ENCODE measurements at regions not wholly inside any gene's neighbourhood (a gene's known extent, or its start where the extent isn't known, plus 50 kb on each side); places are given as distances from the start of the nearest gene placed in this dataset.

DNA sequence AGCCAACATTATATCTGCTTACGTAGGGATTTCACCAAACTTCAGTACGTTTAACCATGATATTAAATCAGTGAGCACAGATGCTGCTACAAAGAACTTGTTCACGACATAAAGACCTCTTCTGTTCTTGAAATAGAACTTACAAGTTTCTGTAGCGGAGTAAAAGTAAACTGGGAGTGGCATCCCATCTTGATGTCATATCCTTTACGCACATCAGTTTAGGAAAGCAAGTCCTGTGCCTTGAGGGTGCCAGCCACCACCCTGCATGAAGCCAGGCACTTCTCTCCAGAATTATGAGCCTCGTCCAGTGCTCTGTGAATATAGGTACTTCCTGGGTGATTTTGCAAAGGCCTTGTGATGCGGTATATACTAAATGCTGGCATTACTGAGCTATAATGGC is 122.6 kb downstream of the BTBD3 start:
- TF ChIP-seq, protein P1, sequence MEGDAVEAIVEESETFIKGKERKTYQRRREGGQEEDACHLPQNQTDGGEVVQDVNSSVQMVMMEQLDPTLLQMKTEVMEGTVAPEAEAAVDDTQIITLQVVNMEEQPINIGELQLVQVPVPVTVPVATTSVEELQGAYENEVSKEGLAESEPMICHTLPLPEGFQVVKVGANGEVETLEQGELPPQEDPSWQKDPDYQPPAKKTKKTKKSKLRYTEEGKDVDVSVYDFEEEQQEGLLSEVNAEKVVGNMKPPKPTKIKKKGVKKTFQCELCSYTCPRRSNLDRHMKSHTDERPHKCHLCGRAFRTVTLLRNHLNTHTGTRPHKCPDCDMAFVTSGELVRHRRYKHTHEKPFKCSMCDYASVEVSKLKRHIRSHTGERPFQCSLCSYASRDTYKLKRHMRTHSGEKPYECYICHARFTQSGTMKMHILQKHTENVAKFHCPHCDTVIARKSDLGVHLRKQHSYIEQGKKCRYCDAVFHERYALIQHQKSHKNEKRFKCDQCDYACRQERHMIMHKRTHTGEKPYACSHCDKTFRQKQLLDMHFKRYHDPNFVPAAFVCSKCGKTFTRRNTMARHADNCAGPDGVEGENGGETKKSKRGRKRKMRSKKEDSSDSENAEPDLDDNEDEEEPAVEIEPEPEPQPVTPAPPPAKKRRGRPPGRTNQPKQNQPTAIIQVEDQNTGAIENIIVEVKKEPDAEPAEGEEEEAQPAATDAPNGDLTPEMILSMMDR (IDR thresholded peaks at IDR 0.05; ENCODE audit: insufficient read depth, low read depth, low read length, missing control alignments): no peak
- DNase-seq (ENCODE audit: low read depth): no peak
- H3K4me3 ChIP-seq (ENCODE audit: low read depth, low read length): no peak overlapping the region

DNA sequence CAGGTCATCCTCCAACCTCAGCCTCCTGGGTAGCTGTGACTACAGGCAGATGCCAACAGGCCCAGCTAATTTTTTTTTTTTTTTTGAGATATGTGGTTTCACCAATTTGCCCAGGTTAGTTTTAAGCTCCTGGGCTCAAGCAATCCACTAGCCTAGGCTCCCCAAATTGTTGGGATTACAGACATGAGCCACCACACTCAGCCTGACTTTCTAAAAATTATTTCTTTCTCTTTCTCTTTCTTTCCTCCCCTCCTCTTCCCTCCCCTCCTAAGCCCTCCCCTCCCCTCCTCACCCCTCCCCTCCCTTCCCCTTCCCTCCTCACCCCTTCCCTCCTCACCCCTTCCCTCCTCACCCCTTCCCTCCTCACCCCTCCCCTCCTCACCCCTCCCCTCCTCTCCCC is 127.3 kb downstream of the BTBD3 start:
- TF ChIP-seq, protein P1 (IDR thresholded peaks at IDR 0.05; ENCODE audit: insufficient read depth, low read depth, low read length, missing control alignments): no peak
- no peak overlapping the region for H3K4me3 ChIP-seq (ENCODE audit: low read depth, low read length)

DNA sequence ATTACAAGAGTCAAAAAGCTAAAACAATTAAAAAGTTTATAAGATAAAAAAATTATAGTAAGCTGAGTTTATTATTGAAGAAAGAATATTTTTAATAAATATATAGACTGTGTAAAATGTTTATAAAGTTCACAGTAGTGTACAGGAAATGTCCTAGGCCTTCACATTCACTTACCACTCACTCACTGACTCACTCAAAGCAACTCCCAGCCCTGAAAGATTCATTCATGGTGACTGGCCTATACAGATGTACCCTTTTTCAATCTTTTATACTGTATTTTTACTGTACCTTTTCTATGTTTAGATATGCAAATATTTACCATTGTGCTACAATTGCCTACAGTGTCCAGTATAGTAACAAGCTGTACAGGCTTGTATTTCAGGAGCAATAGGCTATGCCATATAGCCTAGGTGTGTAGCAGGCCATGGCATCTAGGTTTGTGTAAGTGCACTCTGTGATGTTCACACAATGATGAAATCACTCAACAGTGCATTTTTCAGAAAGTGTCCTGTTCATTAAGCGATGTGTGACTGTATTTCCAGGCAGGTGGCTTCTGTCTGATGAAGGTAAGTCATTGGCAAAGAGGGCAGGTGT is 130.2 kb downstream of the BTBD3 start:
- no peak for DNase-seq (ENCODE audit: low read depth)
- TF ChIP-seq, protein P1 (IDR thresholded peaks at IDR 0.05; ENCODE audit: insufficient read depth, low read depth, low read length, missing control alignments): no peak
- H3K4me3 ChIP-seq (ENCODE audit: low read depth, low read length): no peak overlapping the region

More for the DNA sequence above, 127.3 kb downstream of the BTBD3 start:
- no peak for DNase-seq (ENCODE audit: low read depth)

DNA sequence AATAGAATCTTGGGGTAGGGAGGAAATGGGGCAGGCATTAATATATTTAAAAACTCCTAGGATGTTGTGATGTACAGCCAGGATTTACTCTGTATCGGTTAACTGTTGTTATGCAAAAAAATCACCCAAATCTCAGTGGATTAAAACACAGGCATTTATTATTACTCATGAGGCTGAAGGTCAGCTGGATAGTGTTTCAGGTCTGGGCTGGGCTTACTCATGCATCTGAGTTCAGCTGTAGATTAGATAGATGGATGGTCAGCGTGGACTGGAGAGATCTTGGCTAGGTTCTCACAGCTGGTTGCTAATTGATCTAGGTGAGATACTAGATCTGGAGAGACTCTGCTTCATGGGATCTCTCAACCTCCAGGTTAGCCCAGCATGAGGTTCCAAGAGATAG is 131.4 kb downstream of the BTBD3 start:
- H3K4me3 ChIP-seq (ENCODE audit: low read depth, low read length): no peak overlapping the region
- no peak for DNase-seq (ENCODE audit: low read depth)
- TF ChIP-seq, protein P1 (IDR thresholded peaks at IDR 0.05; ENCODE audit: insufficient read depth, low read depth, low read length, missing control alignments): no peak

DNA sequence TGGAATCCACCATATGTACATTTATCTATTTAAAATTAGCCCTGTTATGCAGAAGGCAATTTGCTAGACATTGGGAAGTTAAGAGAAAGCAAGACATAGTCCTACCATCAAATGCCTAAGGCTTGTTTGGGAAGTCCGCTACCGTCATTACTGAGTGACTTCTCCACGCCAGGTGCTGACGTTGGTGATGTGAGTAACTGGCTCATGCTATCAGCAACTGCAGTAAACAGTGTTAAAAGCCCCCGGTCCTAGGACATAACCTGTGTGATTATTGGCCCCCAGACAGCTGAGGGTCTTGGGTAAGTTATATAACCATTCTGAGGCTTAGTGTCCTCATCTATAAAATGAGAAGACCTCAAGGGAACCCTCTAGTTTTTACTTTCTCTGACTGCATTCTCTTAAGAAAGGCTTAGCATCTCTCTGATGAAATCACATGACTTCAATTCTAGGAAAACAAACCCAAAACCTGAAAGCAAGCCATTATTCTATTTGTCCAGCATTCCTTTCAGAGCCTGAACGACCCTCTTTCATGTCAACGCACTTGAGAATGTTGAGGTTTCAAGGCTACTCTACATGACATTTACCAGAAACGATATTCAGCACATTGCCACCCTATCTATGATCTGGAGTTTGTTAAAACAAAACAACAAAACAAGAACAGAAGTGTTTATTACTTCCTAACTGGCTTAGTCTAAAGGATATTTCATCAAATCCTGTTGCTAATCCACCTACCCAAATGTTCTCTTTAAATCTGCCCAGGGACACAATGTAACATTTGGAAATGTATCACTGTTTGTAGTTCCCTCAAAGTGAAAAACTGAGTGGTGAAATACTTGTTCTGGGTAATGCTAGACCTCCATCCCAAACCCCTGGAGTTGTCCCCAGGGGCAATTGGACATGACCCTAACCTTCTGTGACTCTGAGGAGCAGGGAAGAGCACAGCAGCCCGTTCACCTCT is 133.8 kb downstream of the BTBD3 start:
- DNase-seq (ENCODE audit: low read depth): no peak
- TF ChIP-seq, protein P1 (IDR thresholded peaks at IDR 0.05; ENCODE audit: insufficient read depth, low read depth, low read length, missing control alignments): no peak
- no peak overlapping the region for H3K4me3 ChIP-seq (ENCODE audit: low read depth, low read length)

DNA sequence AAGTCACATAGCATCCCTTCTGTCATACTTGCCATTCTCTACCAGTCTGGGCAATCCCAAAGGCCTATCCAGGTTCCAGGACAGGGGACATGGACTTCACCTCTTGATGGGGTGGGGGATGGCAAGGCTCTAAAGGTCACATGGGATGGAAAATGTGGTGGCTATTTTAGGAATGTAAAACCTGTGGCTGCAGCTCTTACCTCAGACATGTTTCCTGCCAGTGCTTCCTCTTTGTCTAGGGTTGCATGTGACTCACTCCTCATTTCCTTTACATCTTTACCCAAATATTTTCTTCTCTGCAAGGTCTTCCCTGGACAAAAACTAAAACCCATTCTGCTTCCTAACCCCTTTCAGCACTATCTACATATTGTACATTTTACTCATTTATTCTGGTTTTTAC is 135.7 kb downstream of the BTBD3 start:
- no peak for DNase-seq (ENCODE audit: low read depth)
- TF ChIP-seq, protein P1 (IDR thresholded peaks at IDR 0.05; ENCODE audit: insufficient read depth, low read depth, low read length, missing control alignments): no peak

More for the DNA sequence above, 135.7 kb downstream of the BTBD3 start:
- no peak overlapping the region for H3K4me3 ChIP-seq (ENCODE audit: low read depth, low read length)
